ENCODE measurements at regions not wholly inside any gene's neighbourhood (a gene's known extent, or its start where the extent isn't known, plus 50 kb on each side); places are given as distances from the start of the nearest gene placed in this dataset.

GRCh38 chr6:105620878-105621277 lies 218.0 kb upstream of the PREP start:
- no peak overlapping the region for H3K4me3 ChIP-seq (ENCODE audit: low read length)
- no peak overlapping the region for H3K9ac ChIP-seq (ENCODE audit: low read depth, low read length)
- no peaks in the 10 kb centered on the region for H3K27me3 ChIP-seq (ENCODE audit: insufficient read depth, low read length)
- no peaks in the 10 kb centered on the region for H3K9me3 ChIP-seq (ENCODE audit: insufficient read depth, low read depth, low read length)
- H3K4me1 ChIP-seq (ENCODE audit: insufficient read depth, low read length) = no peaks in the 10 kb centered on the region
- no peak overlapping the region for H3K27ac ChIP-seq (ENCODE audit: low read depth, low read length)
- H3K36me3 ChIP-seq (ENCODE audit: insufficient read depth, low read length) = no peaks in the 10 kb centered on the region
- WGBS = 93% methylated on average over 3 of the region's 3 CpGs

GRCh38 chr6:105619971-105620741 lies 217.3 kb upstream of the PREP start:
- no peak overlapping the region for H3K4me3 ChIP-seq (ENCODE audit: low read length)
- H3K4me1 ChIP-seq (ENCODE audit: insufficient read depth, low read length) = no peaks in the 10 kb centered on the region
- no peaks in the 10 kb centered on the region for H3K9me3 ChIP-seq (ENCODE audit: insufficient read depth, low read depth, low read length)
- H3K27ac ChIP-seq (ENCODE audit: low read depth, low read length) = no peak overlapping the region
- WGBS = 93% methylated on average over 8 of the region's 8 CpGs
- H3K27me3 ChIP-seq (ENCODE audit: insufficient read depth, low read length) = no peaks in the 10 kb centered on the region
- H3K9ac ChIP-seq (ENCODE audit: low read depth, low read length) = no peak overlapping the region
- no peaks in the 10 kb centered on the region for H3K36me3 ChIP-seq (ENCODE audit: insufficient read depth, low read length)

- H3K9ac ChIP-seq (ENCODE audit: low read depth, low read length) = no peak overlapping the region
- 94% methylated on average over 1 of the region's 1 CpG for WGBS
- peaks cover 6% of the 10 kb centered on the region; the same call in 1 of the 2 replicates for H3K9me3 ChIP-seq (ENCODE audit: insufficient read depth, low read depth, low read length)
- H3K4me1 ChIP-seq (ENCODE audit: insufficient read depth, low read length) = no peaks in the 10 kb centered on the region
- no peaks in the 10 kb centered on the region for H3K27me3 ChIP-seq (ENCODE audit: insufficient read depth, low read length)
- H3K4me3 ChIP-seq (ENCODE audit: low read length) = no peak overlapping the region
- no peaks in the 10 kb centered on the region for H3K36me3 ChIP-seq (ENCODE audit: insufficient read depth, low read length)
- H3K27ac ChIP-seq (ENCODE audit: low read depth, low read length) = no peak overlapping the region
Observed at GRCh38 chr6:105618247-105618646, 215.4 kb upstream of the PREP start.

GRCh38 chr6:105616521-105616920 lies 213.6 kb upstream of the PREP start:
- H3K4me1 ChIP-seq (ENCODE audit: insufficient read depth, low read length) = no peaks in the 10 kb centered on the region
- H3K9ac ChIP-seq (ENCODE audit: low read depth, low read length) = no peak overlapping the region
- no peaks in the 10 kb centered on the region for H3K36me3 ChIP-seq (ENCODE audit: insufficient read depth, low read length)
- H3K4me3 ChIP-seq (ENCODE audit: low read length) = no peak overlapping the region
- no peak overlapping the region for H3K27ac ChIP-seq (ENCODE audit: low read depth, low read length)
- H3K27me3 ChIP-seq (ENCODE audit: insufficient read depth, low read length) = no peaks in the 10 kb centered on the region
- H3K9me3 ChIP-seq (ENCODE audit: insufficient read depth, low read depth, low read length) = peaks cover 6% of the 10 kb centered on the region; the same call in 1 of the 2 replicates

- Histone ChIP-seq H3K9ac (ENCODE audit: low read depth, low read length) (no peak overlapping the region), H3K36me3 (ENCODE audit: insufficient read depth, low read length) (no peaks in the 10 kb centered on the region), H3K4me3 (ENCODE audit: low read length) (no peak overlapping the region), H3K4me1 (ENCODE audit: insufficient read depth, low read length) (no peaks in the 10 kb centered on the region), H3K9me3 (ENCODE audit: insufficient read depth, low read depth, low read length) (peaks cover 6% of the 10 kb centered on the region; the same call in 1 of the 2 replicates), H3K27me3 (ENCODE audit: insufficient read depth, low read length) (no peaks in the 10 kb centered on the region), H3K27ac (ENCODE audit: low read depth, low read length) (no peak overlapping the region)
- WGBS = no CpG with 5 or more reads among the region's 2 CpGs
Observed at GRCh38 chr6:105611606-105612005, 208.7 kb upstream of the PREP start.

GRCh38 chr6:105609375-105609991 lies 206.6 kb upstream of the PREP start:
- H3K36me3 ChIP-seq (ENCODE audit: insufficient read depth, low read length) = no peaks in the 10 kb centered on the region
- no peak overlapping the region for H3K4me3 ChIP-seq (ENCODE audit: low read length)
- 89% methylated on average over 14 of the region's 14 CpGs for WGBS
- no peak overlapping the region for H3K9ac ChIP-seq (ENCODE audit: low read depth, low read length)
- H3K27ac ChIP-seq (ENCODE audit: low read depth, low read length) = no peak overlapping the region
- H3K4me1 ChIP-seq (ENCODE audit: insufficient read depth, low read length) = no peaks in the 10 kb centered on the region
- peaks cover under 1% of the 10 kb centered on the region; the same call in 1 of the 2 replicates for H3K9me3 ChIP-seq (ENCODE audit: insufficient read depth, low read depth, low read length)
- no peaks in the 10 kb centered on the region for H3K27me3 ChIP-seq (ENCODE audit: insufficient read depth, low read length)

- no peak overlapping the region for H3K27ac ChIP-seq (ENCODE audit: low read depth, low read length)
- WGBS = 93% methylated on average over 9 of the region's 10 CpGs
- no peaks in the 10 kb centered on the region for H3K36me3 ChIP-seq (ENCODE audit: insufficient read depth, low read length)
- H3K4me1 ChIP-seq (ENCODE audit: insufficient read depth, low read length) = no peaks in the 10 kb centered on the region
- no peak overlapping the region for H3K4me3 ChIP-seq (ENCODE audit: low read length)
- no peaks in the 10 kb centered on the region for H3K9me3 ChIP-seq (ENCODE audit: insufficient read depth, low read depth, low read length)
- H3K27me3 ChIP-seq (ENCODE audit: insufficient read depth, low read length) = no peaks in the 10 kb centered on the region
- no peak overlapping the region for H3K9ac ChIP-seq (ENCODE audit: low read depth, low read length)
Observed at GRCh38 chr6:105608711-105609374, 206.0 kb upstream of the PREP start.

GRCh38 chr6:105607636-105608621 lies 205.0 kb upstream of the PREP start:
- Histone ChIP-seq H3K4me1 (ENCODE audit: insufficient read depth, low read length) (no peaks in the 10 kb centered on the region), H3K36me3 (ENCODE audit: insufficient read depth, low read length) (no peaks in the 10 kb centered on the region), H3K27me3 (ENCODE audit: insufficient read depth, low read length) (no peaks in the 10 kb centered on the region), H3K4me3 (ENCODE audit: low read length) (no peak overlapping the region), H3K9ac (ENCODE audit: low read depth, low read length) (no peak overlapping the region), H3K9me3 (ENCODE audit: insufficient read depth, low read depth, low read length) (no peaks in the 10 kb centered on the region), H3K27ac (ENCODE audit: low read depth, low read length) (no peak overlapping the region)
- 92% methylated on average over 4 of the region's 5 CpGs for WGBS

- no peaks in the 10 kb centered on the region for H3K4me1 ChIP-seq (ENCODE audit: insufficient read depth, low read length)
- H3K4me3 ChIP-seq (ENCODE audit: low read length) = no peak overlapping the region
- 96% methylated on average over 2 of the region's 3 CpGs for WGBS
- H3K9ac ChIP-seq (ENCODE audit: low read depth, low read length) = no peak overlapping the region
- no peak overlapping the region for H3K27ac ChIP-seq (ENCODE audit: low read depth, low read length)
- no peaks in the 10 kb centered on the region for H3K36me3 ChIP-seq (ENCODE audit: insufficient read depth, low read length)
- no peaks in the 10 kb centered on the region for H3K27me3 ChIP-seq (ENCODE audit: insufficient read depth, low read length)
- no peaks in the 10 kb centered on the region for H3K9me3 ChIP-seq (ENCODE audit: insufficient read depth, low read depth, low read length)
Observed at GRCh38 chr6:105606831-105607463, 204.1 kb upstream of the PREP start.

- 92% methylated on average over 3 of the region's 3 CpGs for WGBS
- Histone ChIP-seq H3K4me1 (ENCODE audit: insufficient read depth, low read length) (peaks cover 9% of the 10 kb centered on the region; the same call in 1 of the 2 replicates), H3K27me3 (ENCODE audit: insufficient read depth, low read length) (no peaks in the 10 kb centered on the region), H3K9me3 (ENCODE audit: insufficient read depth, low read depth, low read length) (no peaks in the 10 kb centered on the region), H3K27ac (ENCODE audit: low read depth, low read length) (no peak overlapping the region), H3K36me3 (ENCODE audit: insufficient read depth, low read length) (no peaks in the 10 kb centered on the region), H3K4me3 (ENCODE audit: low read length) (no peak overlapping the region), H3K9ac (ENCODE audit: low read depth, low read length) (no peak overlapping the region)
Observed at GRCh38 chr6:105604587-105604884, 201.7 kb upstream of the PREP start.

Measured in HUES64 (cell line).